ENCODE measurements at regions not wholly inside any gene's neighbourhood (a gene's known extent, or its start where the extent isn't known, plus 50 kb on each side); places are given as distances from the start of the nearest gene placed in this dataset.

- DNase-seq (ENCODE audit: low read depth) (no peak), FAIRE-seq (no peak)
- no peak overlapping the region for H2AFZ ChIP-seq (ENCODE audit: low read depth, low read length)
- H3K36me3 ChIP-seq (ENCODE audit: insufficient read depth, low read length) = no peaks in the 10 kb centered on the region
- peaks cover 21% of the 10 kb centered on the region for H3K4me1 ChIP-seq (ENCODE audit: insufficient read depth, low read length)
- H3K27me3 ChIP-seq (ENCODE audit: insufficient read depth, low read length) = no peaks in the 10 kb centered on the region
- H3K36me3 Mint-ChIP-seq (ENCODE audit: low read depth, unreplicated experiment) = no peaks in the 10 kb centered on the region
- H4K20me1 ChIP-seq (ENCODE audit: insufficient read depth, low read length) = no peaks in the 10 kb centered on the region
- H3K27ac ChIP-seq (ENCODE audit: low read depth, low read length) = no peak overlapping the region
- H3K27me3 Mint-ChIP-seq (ENCODE audit: low read depth, unreplicated experiment) = peaks cover 25% of the 10 kb centered on the region
- no peaks in the 10 kb centered on the region for H3K9me3 ChIP-seq (ENCODE audit: insufficient read depth, low read depth, low read length)
- TF ChIP-seq CTCF (IDR thresholded peaks at IDR 0.05; ENCODE audit: insufficient read depth, low read depth, low read length) = no peak
- no peak for TF ChIP-seq EZH2 (IDR thresholded peaks at IDR 0.05; ENCODE audit: insufficient read depth, low read length)
- H3K4me1 Mint-ChIP-seq (ENCODE audit: low read depth, unreplicated experiment) = peaks cover 14% of the 10 kb centered on the region
- H3K9me3 Mint-ChIP-seq (ENCODE audit: unreplicated experiment) = no peaks in the 10 kb centered on the region
- H3K79me2 ChIP-seq (ENCODE audit: insufficient read depth, low read length) = no peaks in the 10 kb centered on the region
- H3K4me3 Mint-ChIP-seq (ENCODE audit: unreplicated experiment) = no peak overlapping the region
- H3K4me3 ChIP-seq (ENCODE audit: insufficient read depth, low read depth, low read length) = no peak overlapping the region
- H3K27ac Mint-ChIP-seq (ENCODE audit: unreplicated experiment) = no peak overlapping the region
- H3K4me2 ChIP-seq (ENCODE audit: low read length) = no peak overlapping the region
- H3K9ac ChIP-seq (ENCODE audit: low read length) = no peak overlapping the region
These were observed 106.5 kb downstream of the KLF13 start for GRCh38 chr15:31433091-31433490.

- Histone ChIP-seq H3K4me1 (ENCODE audit: insufficient read depth, low read length) (peaks cover 21% of the 10 kb centered on the region), H3K4me3 (ENCODE audit: insufficient read depth, low read depth, low read length) (no peak overlapping the region), H3K27me3 (ENCODE audit: insufficient read depth, low read length) (no peaks in the 10 kb centered on the region), H3K79me2 (ENCODE audit: insufficient read depth, low read length) (no peaks in the 10 kb centered on the region), H3K36me3 (ENCODE audit: insufficient read depth, low read length) (no peaks in the 10 kb centered on the region), H3K4me2 (ENCODE audit: low read length) (no peak overlapping the region), H4K20me1 (ENCODE audit: insufficient read depth, low read length) (no peaks in the 10 kb centered on the region), H3K9ac (ENCODE audit: low read length) (no peak overlapping the region), H3K27ac (ENCODE audit: low read depth, low read length) (no peak overlapping the region), H3K9me3 (ENCODE audit: insufficient read depth, low read depth, low read length) (no peaks in the 10 kb centered on the region), H2AFZ (ENCODE audit: low read depth, low read length) (no peak overlapping the region)
- no peak for FAIRE-seq
- TF ChIP-seq EZH2 (IDR thresholded peaks at IDR 0.05; ENCODE audit: insufficient read depth, low read length) (no peak), CTCF (IDR thresholded peaks at IDR 0.05; ENCODE audit: insufficient read depth, low read depth, low read length) (no peak)
- Mint-ChIP-seq H3K4me3 (ENCODE audit: unreplicated experiment) (no peak overlapping the region), H3K27me3 (ENCODE audit: low read depth, unreplicated experiment) (peaks cover 28% of the 10 kb centered on the region), H3K27ac (ENCODE audit: unreplicated experiment) (no peak overlapping the region), H3K4me1 (ENCODE audit: low read depth, unreplicated experiment) (peaks cover 14% of the 10 kb centered on the region), H3K36me3 (ENCODE audit: low read depth, unreplicated experiment) (no peaks in the 10 kb centered on the region), H3K9me3 (ENCODE audit: unreplicated experiment) (no peaks in the 10 kb centered on the region)
- DNase-seq (ENCODE audit: low read depth) = no peak
These were observed 106.9 kb downstream of the KLF13 start for GRCh38 chr15:31433574-31433973.

- Histone ChIP-seq H3K9me3 (ENCODE audit: insufficient read depth, low read depth, low read length) (no peaks in the 10 kb centered on the region), H3K27me3 (ENCODE audit: insufficient read depth, low read length) (no peaks in the 10 kb centered on the region), H3K27ac (ENCODE audit: low read depth, low read length) (peak overlapping the region; percentile 89), H3K36me3 (ENCODE audit: insufficient read depth, low read length) (no peaks in the 10 kb centered on the region), H2AFZ (ENCODE audit: low read depth, low read length) (peak overlapping the region; percentile 65), H3K4me1 (ENCODE audit: insufficient read depth, low read length) (peaks cover 21% of the 10 kb centered on the region), H4K20me1 (ENCODE audit: insufficient read depth, low read length) (no peaks in the 10 kb centered on the region), H3K9ac (ENCODE audit: low read length) (peak overlapping the region; percentile 74), H3K4me3 (ENCODE audit: insufficient read depth, low read depth, low read length) (no peak overlapping the region), H3K79me2 (ENCODE audit: insufficient read depth, low read length) (no peaks in the 10 kb centered on the region), H3K4me2 (ENCODE audit: low read length) (peak overlapping the region; percentile 86)
- no peak for TF ChIP-seq EZH2 (IDR thresholded peaks at IDR 0.05; ENCODE audit: insufficient read depth, low read length)
- no peak for TF ChIP-seq CTCF (IDR thresholded peaks at IDR 0.05; ENCODE audit: insufficient read depth, low read depth, low read length)
- no peaks in the 10 kb centered on the region for H3K9me3 Mint-ChIP-seq (ENCODE audit: unreplicated experiment)
- no peak for DNase-seq (ENCODE audit: low read depth)
- peaks cover 33% of the 10 kb centered on the region for H3K27me3 Mint-ChIP-seq (ENCODE audit: low read depth, unreplicated experiment)
- no peak overlapping the region for H3K27ac Mint-ChIP-seq (ENCODE audit: unreplicated experiment)
- no peak for FAIRE-seq
- H3K36me3 Mint-ChIP-seq (ENCODE audit: low read depth, unreplicated experiment) = no peaks in the 10 kb centered on the region
- peaks cover 14% of the 10 kb centered on the region for H3K4me1 Mint-ChIP-seq (ENCODE audit: low read depth, unreplicated experiment)
- no peak overlapping the region for H3K4me3 Mint-ChIP-seq (ENCODE audit: unreplicated experiment)
These were observed 107.6 kb downstream of the KLF13 start for GRCh38 chr15:31434275-31434587.
